Esophagus muscularis mucosa (tissue), 2 donors: ENCODE measurements at regions not wholly inside any gene's neighbourhood (a gene's known extent, or its start where the extent isn't known, plus 50 kb on each side); places are given as distances from the start of the nearest gene placed in this dataset.

ENCODE experiments used
- POLR2A ChIP-seq: fragments of 450-650 bp; IDR thresholded peaks from one replicate; pipeline ENCODE4 v1.6.1; 2017; ENCODE audit warnings: antibody characterized with exemption, moderate library complexity, mild to moderate bottlenecking, low read depth
- POLR2AphosphoS5 ChIP-seq, 2 donors: sonication (generic); formaldehyde crosslinking; IDR thresholded peaks; one replicate each; pipeline ENCODE4 v1.6.1; 2017; ENCODE audit warnings: antibody characterized with exemption in 2 of 2

DNA sequence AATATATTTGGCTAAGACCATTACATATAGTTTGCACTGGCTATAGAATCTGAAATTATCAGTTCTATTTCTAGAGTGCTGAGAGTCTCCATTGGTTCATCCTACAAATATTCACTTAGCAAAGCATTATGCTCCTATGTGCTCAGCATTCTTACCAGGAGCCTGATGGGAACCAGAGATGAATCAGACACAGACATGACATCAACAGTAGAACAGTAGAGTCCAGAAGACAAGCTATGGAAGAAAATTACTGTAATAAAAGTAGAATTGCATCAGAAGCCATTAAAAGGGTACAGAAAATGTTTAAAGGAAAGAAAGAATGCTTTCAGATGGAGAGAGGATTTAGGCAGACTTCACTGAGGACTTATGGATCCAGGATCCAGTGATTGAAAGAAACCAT is 271.7 kb upstream of the SNX7 start:
- TF ChIP-seq POLR2A = no peak
- no peak for TF ChIP-seq POLR2AphosphoS5 (IDR thresholded peaks at IDR 0.05)
